Fibroblast of lung (primary cell): ENCODE measurements at regions not wholly inside any gene's neighbourhood (a gene's known extent, or its start where the extent isn't known, plus 50 kb on each side); places are given as distances from the start of the nearest gene placed in this dataset.
"Not testable (repeated sequence)": the region's sequence is repeated elsewhere in the genome, so short reads cannot be mapped to it uniquely, and the experiment has no call there.

Experiments
- DNase-seq, 2 donors: peaks; one replicate each; pipeline versions ENCODE4 v3.0.0 to v3.0.0-alpha.2; 2010; ENCODE audit warnings: low read depth in 2 of 2
- H2AFZ ChIP-seq: 2 replicates; pipeline ENCODE4 v1.5.1; 2012; ENCODE audit warnings: low read length, control low read depth, inconsistent platforms
- H3K27ac ChIP-seq: 2 replicates; pipeline ENCODE4 v1.5.1; 2011; ENCODE audit warnings: low read length, control low read depth; ENCODE audit not compliant: insufficient read depth
- H3K27me3 ChIP-seq: 2 replicates; pipeline ENCODE4 v1.5.1; 2011; ENCODE audit warnings: mild to moderate bottlenecking, low read length; ENCODE audit not compliant: control insufficient read depth, insufficient read depth
- H3K36me3 ChIP-seq: 2 replicates; pipeline ENCODE4 v1.5.1; 2011; ENCODE audit warnings: low read length; ENCODE audit not compliant: control insufficient read depth, insufficient read depth
- H3K4me1 ChIP-seq: 2 replicates; pipeline ENCODE4 v1.5.1; 2011; ENCODE audit warnings: low read length; ENCODE audit not compliant: control insufficient read depth, insufficient read depth; ENCODE audit errors: extremely low read depth
- H3K4me2 ChIP-seq: 2 replicates; pipeline ENCODE4 v1.5.1; 2011; ENCODE audit warnings: low read length, control low read depth; ENCODE audit not compliant: insufficient read depth; ENCODE audit errors: extremely low read depth
- H3K4me3 ChIP-seq, 4 experiments: fragments of 200-600 bp in 1 of 4; sonication (generic) in 1 of 4; replicated peaks in 1 of 4; 2 replicates each; pipeline ENCODE4 v1.5.1; 2011 to 2016; ENCODE audit warnings: low read length in 4 of 4, low read depth in 3 of 4, mild to moderate bottlenecking in 3 of 4, control low read depth in 2 of 4, inconsistent platforms in 1 of 4, mixed read lengths in 1 of 4; ENCODE audit not compliant: insufficient read depth in 1 of 4; ENCODE audit errors: control extremely low read depth in 1 of 4
- H3K79me2 ChIP-seq: 2 replicates; pipeline ENCODE4 v1.5.1; 2012; ENCODE audit warnings: mild to moderate bottlenecking, low read length, inconsistent platforms; ENCODE audit not compliant: control insufficient read depth, insufficient read depth
- H3K9ac ChIP-seq: 2 replicates; pipeline ENCODE4 v1.5.1; 2011; ENCODE audit warnings: mild to moderate bottlenecking, low read length, control low read depth; ENCODE audit not compliant: insufficient read depth
- H3K9me3 ChIP-seq: 2 replicates; pipeline ENCODE4 v1.5.1; 2012; ENCODE audit warnings: low read depth, low read length; ENCODE audit not compliant: control insufficient read depth, insufficient read depth
- H4K20me1 ChIP-seq: 2 replicates; pipeline ENCODE4 v1.5.1; 2011; ENCODE audit warnings: low read length; ENCODE audit not compliant: control insufficient read depth, insufficient read depth; ENCODE audit errors: extremely low read depth
- EZH2 ChIP-seq: IDR thresholded peaks from 2 replicates; pipeline ENCODE4 v1.5.1; 2012; ENCODE audit warnings: low read length, control low read depth, mild to moderate bottlenecking; ENCODE audit errors: missing control alignments
- TF ChIP-seq, protein P1 (sequence below), 2 donors: IDR thresholded peaks in 1 of 2; conservative IDR thresholded peaks in 1 of 2; 1 replicate in 1 of 2; 2 replicates in 1 of 2; pipeline ENCODE4 v1.5.1; 2011 to 2012; ENCODE audit warnings: low read length in 2 of 2, control low read depth in 1 of 2, inconsistent platforms in 1 of 2, low read depth in 1 of 2, mild to moderate bottlenecking in 1 of 2

DNA sequence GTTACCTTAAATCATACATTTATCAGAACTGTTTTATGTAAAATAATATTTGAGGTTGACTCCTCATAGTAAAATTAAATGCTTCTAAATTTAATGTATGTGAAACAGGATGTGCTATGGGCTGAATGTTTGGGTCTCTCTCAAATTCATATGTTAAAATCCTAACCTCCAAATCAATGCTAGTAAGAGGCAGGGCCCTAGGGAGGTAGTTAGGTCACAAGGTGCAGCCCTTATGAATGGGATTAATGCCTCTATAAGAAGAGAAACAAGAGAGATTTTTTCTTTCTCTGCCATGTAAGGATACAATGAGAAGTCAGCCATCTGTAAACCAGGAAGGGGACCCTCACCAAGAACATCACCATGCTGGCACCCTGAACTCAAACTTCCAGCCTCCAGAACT, 67.2 kb upstream of the ETAA1 start:
- no peak overlapping the region for H3K4me2 ChIP-seq

DNA sequence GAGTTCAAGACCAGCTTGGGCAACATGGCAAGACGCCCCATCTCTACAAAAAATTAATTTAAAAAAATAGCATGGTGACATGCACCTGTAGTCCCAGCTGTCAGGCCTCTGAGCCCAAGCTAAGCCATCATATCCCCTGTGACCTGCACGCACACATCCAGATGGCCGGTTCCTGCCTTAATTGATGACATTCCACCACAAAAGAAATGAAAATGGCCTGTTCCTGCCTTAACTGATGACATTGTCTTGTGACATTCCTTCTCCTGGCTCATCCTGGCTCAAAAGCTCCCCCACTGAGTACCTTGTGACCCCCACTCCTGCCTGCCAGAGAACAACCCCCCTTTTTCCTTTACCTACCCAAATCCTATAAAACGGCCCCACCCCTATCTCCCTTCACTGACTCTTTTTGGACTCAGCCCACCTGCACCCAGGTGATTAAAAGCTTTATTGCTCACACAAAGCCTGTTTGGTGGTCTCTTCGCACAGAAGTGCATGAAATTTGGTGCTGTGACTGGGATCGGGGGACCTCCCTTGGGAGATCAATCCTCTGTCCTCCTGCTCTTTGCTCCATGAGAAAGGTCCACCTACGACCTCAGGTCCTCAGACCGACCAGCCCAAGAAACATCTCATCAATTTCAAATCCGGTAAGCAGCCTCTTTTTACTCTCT, 65.6 kb upstream of the ETAA1 start:
- not testable (repeated sequence) for H4K20me1 ChIP-seq, H3K36me3 ChIP-seq, H2AFZ ChIP-seq, H3K9ac ChIP-seq, H3K27me3 ChIP-seq, H3K79me2 ChIP-seq, H3K9me3 ChIP-seq, H3K4me3 ChIP-seq, H3K4me1 ChIP-seq, DNase-seq, H3K27ac ChIP-seq, H3K4me2 ChIP-seq

More for the DNA sequence above, 67.2 kb upstream of the ETAA1 start:
- Histone ChIP-seq H3K27ac (no peak overlapping the region), H3K4me1 (no peaks in the 10 kb centered on the region), H2AFZ (no peak overlapping the region), H3K4me3 (no peak overlapping the region), H3K36me3 (no peaks in the 10 kb centered on the region), H3K9me3 (no peaks in the 10 kb centered on the region), H3K79me2 (no peaks in the 10 kb centered on the region), H4K20me1 (no peaks in the 10 kb centered on the region), H3K9ac (no peak overlapping the region), H3K27me3 (no peaks in the 10 kb centered on the region)
- TF ChIP-seq, protein P1, sequence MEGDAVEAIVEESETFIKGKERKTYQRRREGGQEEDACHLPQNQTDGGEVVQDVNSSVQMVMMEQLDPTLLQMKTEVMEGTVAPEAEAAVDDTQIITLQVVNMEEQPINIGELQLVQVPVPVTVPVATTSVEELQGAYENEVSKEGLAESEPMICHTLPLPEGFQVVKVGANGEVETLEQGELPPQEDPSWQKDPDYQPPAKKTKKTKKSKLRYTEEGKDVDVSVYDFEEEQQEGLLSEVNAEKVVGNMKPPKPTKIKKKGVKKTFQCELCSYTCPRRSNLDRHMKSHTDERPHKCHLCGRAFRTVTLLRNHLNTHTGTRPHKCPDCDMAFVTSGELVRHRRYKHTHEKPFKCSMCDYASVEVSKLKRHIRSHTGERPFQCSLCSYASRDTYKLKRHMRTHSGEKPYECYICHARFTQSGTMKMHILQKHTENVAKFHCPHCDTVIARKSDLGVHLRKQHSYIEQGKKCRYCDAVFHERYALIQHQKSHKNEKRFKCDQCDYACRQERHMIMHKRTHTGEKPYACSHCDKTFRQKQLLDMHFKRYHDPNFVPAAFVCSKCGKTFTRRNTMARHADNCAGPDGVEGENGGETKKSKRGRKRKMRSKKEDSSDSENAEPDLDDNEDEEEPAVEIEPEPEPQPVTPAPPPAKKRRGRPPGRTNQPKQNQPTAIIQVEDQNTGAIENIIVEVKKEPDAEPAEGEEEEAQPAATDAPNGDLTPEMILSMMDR (conservative IDR thresholded peaks at IDR 0.05 in 1 of 2, IDR thresholded peaks at IDR 0.05 in 1 of 2; ENCODE audit: low read depth in 1 of 2, low read length in 2 of 2), result no peak
- TF ChIP-seq EZH2, result no peak
- DNase-seq, result no peak

GRCh38 chr2:67337903-67338302, 59.2 kb upstream of the ETAA1 start:
- no peaks in the 10 kb centered on the region for H3K4me1 ChIP-seq
- no peak overlapping the region for H3K27ac ChIP-seq
- H2AFZ ChIP-seq, result no peak overlapping the region
- DNase-seq, result no peak
- no peak overlapping the region for H3K4me3 ChIP-seq
- H3K4me2 ChIP-seq, result no peak overlapping the region
- H3K27me3 ChIP-seq, result no peaks in the 10 kb centered on the region
- no peaks in the 10 kb centered on the region for H4K20me1 ChIP-seq
- H3K9me3 ChIP-seq, result no peaks in the 10 kb centered on the region
- no peaks in the 10 kb centered on the region for H3K79me2 ChIP-seq
- no peak overlapping the region for H3K9ac ChIP-seq
- H3K36me3 ChIP-seq, result no peaks in the 10 kb centered on the region
- TF ChIP-seq EZH2, result no peak
- TF ChIP-seq, protein P1 (conservative IDR thresholded peaks at IDR 0.05 in 1 of 2, IDR thresholded peaks at IDR 0.05 in 1 of 2; ENCODE audit: low read depth in 1 of 2, low read length in 2 of 2), result no peak
